H1 (cell line): ENCODE measurements at regions not wholly inside any gene's neighbourhood (a gene's known extent, or its start where the extent isn't known, plus 50 kb on each side); places are given as distances from the start of the nearest gene placed in this dataset.

Experiments used
- CTCF ChIA-PET: fragments of 300-600 bp; sonication (Branson Sonifier 250); formaldehyde crosslinking; loops from one replicate; lab custom pipeline; 2021; ENCODE audit not compliant: partially characterized antibody; lab: Charles Lee
- POLR2A ChIA-PET: fragments of 300-600 bp; sonication (Branson Sonifier 250); formaldehyde crosslinking; loops from one replicate; lab custom pipeline; 2021; ENCODE audit warnings: inconsistent platforms; ENCODE audit not compliant: partially characterized antibody; lab: Charles Lee
- DNase-seq, 2 experiments: peaks; one replicate each; pipeline versions ENCODE4 v3.0.0 to v3.0.0-alpha.2; 2010 to 2022; ENCODE audit warnings: low spot score in 2 of 2, low read depth in 1 of 2, mixed read lengths in 1 of 2
- FAIRE-seq: peaks from 2 replicates; lab custom pipeline; 2011; peaks lifted over from hg19 to GRCh38; lab: Jason Lieb, UNC
- H2AFZ ChIP-seq: 2 replicates; pipeline ENCODE4 v1.8.1; 2012; ENCODE audit warnings: low read length, inconsistent platforms
- H2AK5ac ChIP-seq: 2 replicates; pipeline ENCODE4 v1.6.1; 2013; ENCODE audit warnings: low read depth, low read length
- H2BK120ac ChIP-seq: replicated peaks from 2 replicates; pipeline ENCODE3; 2013; ENCODE audit warnings: low read depth, low read length, inconsistent platforms
- H2BK12ac ChIP-seq: 2 replicates; pipeline ENCODE4 v1.6.1; 2013; ENCODE audit warnings: low read depth, low read length
- H2BK15ac ChIP-seq: 2 replicates; pipeline ENCODE4 v1.6.1; 2013; ENCODE audit warnings: low read length
- H2BK20ac ChIP-seq: 2 replicates; pipeline ENCODE4 v1.6.1; 2013; ENCODE audit warnings: low read length
- H2BK5ac ChIP-seq: 2 replicates; pipeline ENCODE4 v1.6.1; 2013; ENCODE audit warnings: low read depth, low read length
- H3K14ac ChIP-seq: 2 replicates; pipeline ENCODE4 v1.6.1; 2013; ENCODE audit warnings: inconsistent platforms; ENCODE audit not compliant: insufficient read length
- H3K18ac ChIP-seq: 2 replicates; pipeline ENCODE4 v1.6.1; 2013; ENCODE audit warnings: low read length; ENCODE audit errors: extremely low read depth
- H3K23ac ChIP-seq: 2 replicates; pipeline ENCODE4 v1.6.1; 2013; ENCODE audit warnings: inconsistent platforms; ENCODE audit not compliant: insufficient read length
- H3K23me2 ChIP-seq: 2 replicates; pipeline ENCODE4 v1.6.1; 2013; ENCODE audit warnings: low read depth, low read length
- H3K27ac ChIP-seq: 2 replicates; pipeline ENCODE4 v1.6.1; 2011; ENCODE audit warnings: low read depth, low read length, inconsistent platforms
- H3K27me3 ChIP-seq, 4 experiments: replicated peaks in 1 of 4; 1 replicate in 1 of 4; 2 replicates in 3 of 4; pipeline versions ENCODE4 v1.6.1 to v1.8.1; 2011 to 2013; ENCODE audit warnings: low read length in 3 of 4, mild to moderate bottlenecking in 3 of 4, inconsistent platforms in 2 of 4, mixed read lengths in 2 of 4, moderate library complexity in 1 of 4; ENCODE audit not compliant: control insufficient read depth in 3 of 4, insufficient read depth in 3 of 4; ENCODE audit errors: extremely low read depth in 1 of 4
- H3K36me3 ChIP-seq, 4 experiments: 2 replicates each; pipeline versions ENCODE4 v1.6.1 to v1.8.1; 2011 to 2013; ENCODE audit warnings: mild to moderate bottlenecking in 4 of 4, low read length in 3 of 4, moderate library complexity in 2 of 4, control low read depth in 1 of 4, inconsistent platforms in 1 of 4; ENCODE audit not compliant: insufficient read depth in 4 of 4, control insufficient read depth in 2 of 4
- H3K4ac ChIP-seq: replicated peaks from 2 replicates; pipeline ENCODE3; 2013; ENCODE audit warnings: low read length, low read depth, mixed read lengths, inconsistent platforms; ENCODE audit not compliant: insufficient read length
- H3K4me1 ChIP-seq, 4 experiments: replicated peaks in 1 of 4; 1 replicate in 1 of 4; 2 replicates in 3 of 4; pipeline versions ENCODE4 v1.6.1 to v1.8.1; 2011 to 2013; ENCODE audit warnings: low read length in 3 of 4, inconsistent platforms in 2 of 4, mixed read lengths in 1 of 4; ENCODE audit not compliant: insufficient read depth in 4 of 4, control insufficient read depth in 3 of 4
- H3K4me2 ChIP-seq, 2 experiments: 2 replicates each; pipeline versions ENCODE4 v1.6.1 to v1.8.1; 2011 to 2013; ENCODE audit warnings: low read depth in 2 of 2, low read length in 2 of 2, control low read depth in 1 of 2, inconsistent platforms in 1 of 2, mild to moderate bottlenecking in 1 of 2; ENCODE audit not compliant: insufficient read depth in 1 of 2
- H3K4me3 ChIP-seq, 4 experiments: fragments of 200-600, 300-600 bp in 1 of 4; sonication (generic), shearing (Covaris generic), sonication (Bioruptor Twin) in 1 of 4; 2 replicates each; pipeline versions ENCODE4 v1.5.1 to v1.8.1; 2011 to 2016; ENCODE audit warnings: low read length in 4 of 4, low read depth in 3 of 4, control low read depth in 2 of 4, inconsistent platforms in 2 of 4, mild to moderate bottlenecking in 2 of 4, mixed read lengths in 1 of 4, moderate library complexity in 1 of 4; ENCODE audit not compliant: insufficient read depth in 2 of 4; ENCODE audit errors: extremely low read depth in 1 of 4
- H3K56ac ChIP-seq: replicated peaks from 2 replicates; pipeline ENCODE3; 2013; ENCODE audit warnings: low read depth, mild to moderate bottlenecking, mixed read lengths, low read length, inconsistent platforms; ENCODE audit not compliant: insufficient read length
- H3K79me1 ChIP-seq: 2 replicates; pipeline ENCODE4 v1.6.1; 2013; ENCODE audit warnings: low read depth, low read length, control low read depth
- H3K79me2 ChIP-seq, 2 experiments: 2 replicates each; pipeline versions ENCODE4 v1.6.1 to v1.8.1; 2012 to 2013; ENCODE audit warnings: low read length in 2 of 2, mild to moderate bottlenecking in 2 of 2, inconsistent platforms in 1 of 2; ENCODE audit not compliant: insufficient read depth in 2 of 2, control insufficient read depth in 1 of 2
- H3K9ac ChIP-seq, 4 experiments: replicated peaks in 1 of 4; 1 replicate in 1 of 4; 2 replicates in 3 of 4; pipeline versions ENCODE4 v1.6.1 to v1.8.1; 2011 to 2013; ENCODE audit warnings: low read depth in 3 of 4, low read length in 3 of 4, control low read depth in 2 of 4, mild to moderate bottlenecking in 2 of 4, moderate library complexity in 2 of 4, inconsistent platforms in 1 of 4; ENCODE audit errors: extremely low read depth in 1 of 4
- H3K9me3 ChIP-seq, 2 experiments: 2 replicates each; pipeline versions ENCODE4 v1.6.1 to v1.8.1; 2012 to 2013; ENCODE audit warnings: mild to moderate bottlenecking in 2 of 2, moderate library complexity in 2 of 2, control low read depth in 1 of 2, inconsistent platforms in 1 of 2, low read depth in 1 of 2, low read length in 1 of 2, mixed read lengths in 1 of 2; ENCODE audit not compliant: insufficient read depth in 2 of 2
- H4K20me1 ChIP-seq, 2 experiments: replicated peaks in 1 of 2; 2 replicates each; pipeline versions ENCODE3 to v1.8.1; 2011 to 2013; ENCODE audit warnings: inconsistent platforms in 2 of 2, low read length in 2 of 2, mild to moderate bottlenecking in 1 of 2; ENCODE audit not compliant: insufficient read depth in 2 of 2, control insufficient read depth in 1 of 2
- H4K5ac ChIP-seq: 2 replicates; pipeline ENCODE4 v1.6.1; 2013; ENCODE audit warnings: low read length, low read depth, mixed read lengths, inconsistent platforms; ENCODE audit not compliant: insufficient read length
- H4K8ac ChIP-seq: 2 replicates; pipeline ENCODE4 v1.8.0; 2013; ENCODE audit warnings: mild to moderate bottlenecking, moderate library complexity, low read length, inconsistent platforms; ENCODE audit not compliant: insufficient read depth; ENCODE audit errors: extremely low read depth
- H4K91ac ChIP-seq: replicated peaks from 2 replicates; pipeline ENCODE3; 2013; ENCODE audit warnings: low read length, mixed read lengths, inconsistent platforms; ENCODE audit not compliant: insufficient read length
- ASH2L ChIP-seq: fragments of 200-600, 300-600 bp; sonication (generic); IDR thresholded peaks from one replicate; pipeline ENCODE4 v1.7.1; 2017; ENCODE audit warnings: low read length
- ATF2 ChIP-seq: IDR thresholded peaks from 2 replicates; pipeline ENCODE4 v1.6.1; 2012; ENCODE audit warnings: low read length, inconsistent platforms
- BRCA1 ChIP-seq: IDR thresholded peaks from 2 replicates; pipeline ENCODE4 v1.6.1; 2012; ENCODE audit warnings: low read depth, low read length, improper control_type of control experiment
- CBX5 ChIP-seq: fragments of 300-800, 300-1000 bp; sonication (generic); IDR thresholded peaks from 2 replicates; pipeline ENCODE4 v1.7.1; 2016; ENCODE audit warnings: antibody characterized with exemption, low read length, low read depth
- CHD2 ChIP-seq: IDR thresholded peaks from 2 replicates; pipeline ENCODE4 v1.6.1; 2012; ENCODE audit warnings: low read length, improper control_type of control experiment
- CREB1 ChIP-seq: IDR thresholded peaks from 2 replicates; pipeline ENCODE4 v1.6.1; 2012; ENCODE audit warnings: inconsistent platforms
- EP300 ChIP-seq, 2 experiments: IDR thresholded peaks; 1 replicate in 1 of 2; 2 replicates in 1 of 2; pipeline ENCODE4 v1.6.1; 2011 to 2012; ENCODE audit warnings: low read depth in 2 of 2, low read length in 2 of 2, mild to moderate bottlenecking in 2 of 2, borderline replicate concordance in 1 of 2, inconsistent platforms in 1 of 2, moderate library complexity in 1 of 2
- GTF2F1 ChIP-seq: IDR thresholded peaks from 2 replicates; pipeline ENCODE4 v1.6.1; 2012; ENCODE audit warnings: low read depth, low read length, improper control_type of control experiment, borderline replicate concordance
- KDM4A ChIP-seq: IDR thresholded peaks from one replicate; pipeline ENCODE4 v1.7.1; 2012; ENCODE audit warnings: low read depth, mild to moderate bottlenecking, moderate library complexity, low read length, inconsistent platforms; ENCODE audit not compliant: severe bottlenecking
- RXRA ChIP-seq: IDR thresholded peaks from 2 replicates; pipeline ENCODE4 v1.6.1; 2011; ENCODE audit warnings: low read depth, mild to moderate bottlenecking, low read length, moderate library complexity; ENCODE audit not compliant: insufficient read depth
- SIRT6 ChIP-seq: IDR thresholded peaks from one replicate; pipeline ENCODE4 v1.7.1; 2012; ENCODE audit warnings: low read length, inconsistent platforms
- SP1 ChIP-seq: IDR thresholded peaks from 2 replicates; pipeline ENCODE4 v1.6.1; 2011; ENCODE audit warnings: low read depth, low read length
- SUZ12 ChIP-seq: fragments of 200-600 bp; sonication (generic); IDR thresholded peaks from 2 replicates; pipeline ENCODE4 v1.6.1; 2012; ENCODE audit warnings: mild to moderate bottlenecking, inconsistent platforms, low read length, moderate library complexity, mixed read lengths
- TAF1 ChIP-seq: IDR thresholded peaks from 2 replicates; pipeline ENCODE4 v1.6.1; 2011; ENCODE audit warnings: mild to moderate bottlenecking, low read depth, low read length
- TAF7 ChIP-seq: optimal IDR thresholded peaks from 2 replicates; pipeline ENCODE3; 2011; ENCODE audit warnings: low read depth, mild to moderate bottlenecking, inconsistent platforms, low read length, moderate library complexity, borderline replicate concordance
- TBP ChIP-seq: IDR thresholded peaks from 2 replicates; pipeline ENCODE4 v1.6.1; 2011; ENCODE audit warnings: low read depth, low read length, improper control_type of control experiment

- H4K8ac ChIP-seq, result no peak overlapping the region
- POLR2A ChIA-PET, result no interaction called here
- no peak overlapping the region for H3K56ac ChIP-seq
- H3K18ac ChIP-seq, result no peak overlapping the region
- H3K23me2 ChIP-seq, result no peaks in the 10 kb centered on the region
- no peak overlapping the region for H2BK15ac ChIP-seq
- H3K4ac ChIP-seq, result no peak overlapping the region
- H3K36me3 ChIP-seq, result no peaks in the 10 kb centered on the region
- H3K4me2 ChIP-seq, result no peak overlapping the region
- H3K79me2 ChIP-seq, result no peaks in the 10 kb centered on the region
- no peaks in the 10 kb centered on the region for H3K27me3 ChIP-seq
- H3K14ac ChIP-seq, result no peak overlapping the region
- no peaks in the 10 kb centered on the region for H4K20me1 ChIP-seq
- H3K79me1 ChIP-seq, result no peaks in the 10 kb centered on the region
- CTCF ChIA-PET, result interaction anchor here (1.9 kb wide), 1 partner anchor 8 kb away, joined by 5 read pairs; no protein-coding TSS in a partner anchor
- H2AK5ac ChIP-seq, result no peak overlapping the region
- no peak overlapping the region for H3K23ac ChIP-seq
- H3K4me1 ChIP-seq, result no peaks in the 10 kb centered on the region
- no peak overlapping the region for H3K4me3 ChIP-seq
- no peak overlapping the region for H2BK20ac ChIP-seq
- H4K5ac ChIP-seq, result no peak overlapping the region
- no peak overlapping the region for H3K9ac ChIP-seq
- H2BK12ac ChIP-seq, result no peak overlapping the region
- no peak for DNase-seq
- H2AFZ ChIP-seq, result no peak overlapping the region
- no peak overlapping the region for H2BK5ac ChIP-seq
- no peak for FAIRE-seq
- H4K91ac ChIP-seq, result no peak overlapping the region
- no peak overlapping the region for H3K27ac ChIP-seq
- H2BK120ac ChIP-seq, result no peak overlapping the region
- H3K9me3 ChIP-seq, result no peaks in the 10 kb centered on the region; a peak in 1 of 4 replicates
- no peak for TF ChIP-seq SP1
- TF ChIP-seq CREB1, result no peak
- TF ChIP-seq SIRT6, result no peak
- TF ChIP-seq CBX5, result no peak
- no peak for TF ChIP-seq SUZ12
- no peak for TF ChIP-seq ATF2
- TF ChIP-seq GTF2F1, result no peak
- no peak for TF ChIP-seq TAF1
- TF ChIP-seq TBP, result no peak
- no peak for TF ChIP-seq TAF7
- TF ChIP-seq BRCA1, result no peak
- TF ChIP-seq ASH2L, result no peak
- TF ChIP-seq CHD2, result no peak
- no peak for TF ChIP-seq EP300 (IDR thresholded peaks at IDR 0.05; ENCODE audit: borderline replicate concordance in 1 of 2, low read depth in 2 of 2, low read length in 2 of 2)
- no peak for TF ChIP-seq KDM4A
- no peak for TF ChIP-seq RXRA
These were observed 419.9 kb downstream of the ARL4A start for GRCh38 chr7:13107291-13107690.
